ENCODE measurements at regions not wholly inside any gene's neighbourhood (a gene's known extent, or its start where the extent isn't known, plus 50 kb on each side); places are given as distances from the start of the nearest gene placed in this dataset.

DNA sequence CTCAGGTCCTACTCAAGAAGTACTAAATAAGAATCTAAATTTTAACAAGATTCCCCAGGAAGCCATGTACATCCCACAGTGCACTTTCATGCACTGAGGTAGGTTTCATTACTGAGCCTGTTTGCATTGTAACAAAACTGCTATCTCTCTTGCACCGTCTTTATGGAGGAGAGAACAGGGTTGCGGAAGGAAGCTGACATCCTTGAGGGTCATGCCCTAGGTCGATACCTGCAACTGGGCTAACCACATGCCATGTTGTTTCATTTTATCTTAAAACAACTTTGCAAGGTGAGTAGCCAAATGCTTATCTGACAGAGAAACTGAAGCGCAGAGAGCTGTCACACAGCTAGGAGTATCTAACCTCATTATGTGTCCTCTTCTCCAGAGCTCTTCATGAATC is 656.3 kb upstream of the TENM4 start:
- TF ChIP-seq, protein P1, sequence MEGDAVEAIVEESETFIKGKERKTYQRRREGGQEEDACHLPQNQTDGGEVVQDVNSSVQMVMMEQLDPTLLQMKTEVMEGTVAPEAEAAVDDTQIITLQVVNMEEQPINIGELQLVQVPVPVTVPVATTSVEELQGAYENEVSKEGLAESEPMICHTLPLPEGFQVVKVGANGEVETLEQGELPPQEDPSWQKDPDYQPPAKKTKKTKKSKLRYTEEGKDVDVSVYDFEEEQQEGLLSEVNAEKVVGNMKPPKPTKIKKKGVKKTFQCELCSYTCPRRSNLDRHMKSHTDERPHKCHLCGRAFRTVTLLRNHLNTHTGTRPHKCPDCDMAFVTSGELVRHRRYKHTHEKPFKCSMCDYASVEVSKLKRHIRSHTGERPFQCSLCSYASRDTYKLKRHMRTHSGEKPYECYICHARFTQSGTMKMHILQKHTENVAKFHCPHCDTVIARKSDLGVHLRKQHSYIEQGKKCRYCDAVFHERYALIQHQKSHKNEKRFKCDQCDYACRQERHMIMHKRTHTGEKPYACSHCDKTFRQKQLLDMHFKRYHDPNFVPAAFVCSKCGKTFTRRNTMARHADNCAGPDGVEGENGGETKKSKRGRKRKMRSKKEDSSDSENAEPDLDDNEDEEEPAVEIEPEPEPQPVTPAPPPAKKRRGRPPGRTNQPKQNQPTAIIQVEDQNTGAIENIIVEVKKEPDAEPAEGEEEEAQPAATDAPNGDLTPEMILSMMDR (IDR thresholded peaks at IDR 0.05): no peak
- peaks cover 5% of the 10 kb centered on the region for H3K27me3 Mint-ChIP-seq (ENCODE audit: low read depth, poor library complexity)
- no peaks in the 10 kb centered on the region for H3K9me3 Mint-ChIP-seq
- H3K27ac Mint-ChIP-seq: no peak overlapping the region
- peaks cover 5% of the 10 kb centered on the region for H3K4me1 Mint-ChIP-seq
- no peaks in the 10 kb centered on the region for H3K36me3 Mint-ChIP-seq (ENCODE audit: low read depth)
- no peak for DNase-seq
- no peak overlapping the region for H3K4me3 Mint-ChIP-seq

DNA sequence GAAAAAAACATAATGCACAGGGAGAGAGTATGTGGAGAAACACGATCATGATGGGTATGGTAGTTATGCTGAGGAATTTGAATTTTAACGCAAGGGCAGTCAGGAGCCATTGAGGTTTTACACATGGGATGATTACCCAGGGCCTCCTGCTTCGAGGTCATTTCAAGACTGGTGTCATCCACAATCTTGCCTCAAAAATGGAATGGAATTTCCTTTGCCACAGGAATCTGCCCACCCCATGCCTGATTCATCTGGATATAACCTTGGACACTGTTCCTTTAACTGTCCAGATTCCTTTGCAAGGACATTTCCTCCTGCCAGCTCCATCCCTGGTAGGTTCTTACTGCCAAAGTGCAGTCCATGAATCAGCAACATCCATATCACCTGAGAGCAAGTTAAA is 655.9 kb upstream of the TENM4 start:
- H3K4me3 Mint-ChIP-seq: no peak overlapping the region
- no peaks in the 10 kb centered on the region for H3K9me3 Mint-ChIP-seq
- no peaks in the 10 kb centered on the region for H3K36me3 Mint-ChIP-seq (ENCODE audit: low read depth)
- H3K27ac Mint-ChIP-seq: no peak overlapping the region
- peaks cover 5% of the 10 kb centered on the region for H3K27me3 Mint-ChIP-seq (ENCODE audit: low read depth, poor library complexity)
- TF ChIP-seq, protein P1 (IDR thresholded peaks at IDR 0.05): no peak
- DNase-seq: no peak
- peaks cover 5% of the 10 kb centered on the region for H3K4me1 Mint-ChIP-seq

DNA sequence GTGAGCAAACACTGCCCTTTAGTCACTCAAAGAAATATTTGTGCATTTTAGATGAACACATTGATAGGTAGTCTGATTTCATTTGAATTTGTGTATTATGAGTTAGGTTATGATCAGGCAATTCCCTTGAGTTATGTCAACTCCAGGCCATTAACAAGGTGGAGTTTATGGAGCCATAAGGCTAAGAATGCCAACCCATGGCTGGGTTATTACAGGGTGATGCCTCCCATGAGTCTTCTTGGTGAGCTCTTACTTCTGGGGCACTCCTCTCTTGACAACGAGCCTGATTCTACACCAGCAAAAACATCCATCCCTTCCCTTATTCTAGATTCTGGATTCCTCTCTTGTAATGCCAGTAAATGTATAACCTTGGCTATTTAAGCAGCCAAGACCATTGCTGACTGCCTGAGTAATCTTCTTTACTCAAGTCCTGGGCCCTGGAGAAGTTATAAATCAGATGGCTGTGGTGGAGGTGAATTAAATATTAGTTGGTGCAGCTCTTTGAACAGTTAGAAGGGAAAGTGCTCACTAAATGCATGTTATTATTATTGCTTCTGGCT is 645.7 kb upstream of the TENM4 start:
- Mint-ChIP-seq H3K4me1 (peaks cover 16% of the 10 kb centered on the region), H3K27me3 (ENCODE audit: low read depth, poor library complexity) (peaks cover 11% of the 10 kb centered on the region), H3K27ac (no peak overlapping the region), H3K4me3 (no peak overlapping the region), H3K9me3 (no peaks in the 10 kb centered on the region), H3K36me3 (ENCODE audit: low read depth) (no peaks in the 10 kb centered on the region)
- TF ChIP-seq, protein P1 (IDR thresholded peaks at IDR 0.05): no peak
- DNase-seq: no peak

DNA sequence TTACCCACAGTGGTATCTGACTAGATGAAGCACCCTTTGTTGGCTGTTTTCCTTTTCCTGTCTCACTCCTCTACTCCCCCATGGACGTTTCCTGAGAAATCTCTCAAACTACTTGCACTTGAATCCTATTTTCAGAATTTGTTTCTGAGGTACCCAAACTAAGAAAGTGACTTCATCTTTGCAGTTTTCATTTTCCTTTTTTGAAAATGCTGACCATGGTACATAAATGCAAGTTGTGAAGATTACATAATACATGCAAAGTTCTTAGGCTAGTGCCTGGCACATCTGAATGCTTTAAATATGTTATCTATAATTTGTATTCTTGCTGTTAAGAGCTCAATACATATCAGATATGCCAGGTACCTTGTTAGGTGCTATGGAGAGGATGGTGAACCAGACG is 644.7 kb upstream of the TENM4 start:
- Mint-ChIP-seq H3K27me3 (ENCODE audit: low read depth, poor library complexity) (peaks cover 11% of the 10 kb centered on the region), H3K36me3 (ENCODE audit: low read depth) (no peaks in the 10 kb centered on the region), H3K27ac (no peak overlapping the region), H3K9me3 (no peaks in the 10 kb centered on the region), H3K4me1 (peaks cover 16% of the 10 kb centered on the region), H3K4me3 (no peak overlapping the region)
- DNase-seq: no peak
- TF ChIP-seq, protein P1 (IDR thresholded peaks at IDR 0.05): no peak

DNA sequence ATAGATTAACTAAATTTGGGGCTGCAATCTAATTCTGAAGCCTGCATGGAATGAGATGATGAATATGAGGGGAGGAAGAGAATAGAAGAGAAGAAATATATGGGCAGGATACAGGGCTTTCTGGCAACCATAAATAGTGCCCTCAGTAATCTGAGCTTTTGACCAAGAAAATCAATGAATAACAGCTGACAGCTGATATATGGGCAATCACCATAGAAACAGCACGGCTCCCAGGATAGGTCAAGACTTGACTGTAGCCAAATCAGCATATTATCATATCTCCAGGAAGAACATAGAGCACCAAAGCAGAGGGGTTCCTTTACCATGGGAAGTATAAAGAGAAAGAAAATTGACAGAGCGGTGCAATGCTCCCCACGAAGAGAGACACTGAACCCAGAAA is 643.8 kb upstream of the TENM4 start:
- TF ChIP-seq, protein P1 (IDR thresholded peaks at IDR 0.05): no peak
- Mint-ChIP-seq H3K27me3 (ENCODE audit: low read depth, poor library complexity) (peaks cover 11% of the 10 kb centered on the region), H3K27ac (no peak overlapping the region), H3K36me3 (ENCODE audit: low read depth) (no peaks in the 10 kb centered on the region), H3K4me3 (no peak overlapping the region), H3K4me1 (peaks cover 16% of the 10 kb centered on the region), H3K9me3 (no peaks in the 10 kb centered on the region)
- DNase-seq: no peak

- Mint-ChIP-seq H3K4me1 (peaks cover 16% of the 10 kb centered on the region), H3K27ac (no peak overlapping the region), H3K36me3 (ENCODE audit: low read depth) (no peaks in the 10 kb centered on the region), H3K27me3 (ENCODE audit: low read depth, poor library complexity) (peaks cover 8% of the 10 kb centered on the region), H3K9me3 (no peaks in the 10 kb centered on the region), H3K4me3 (no peak overlapping the region)
- no peak for DNase-seq
- TF ChIP-seq, protein P1 (IDR thresholded peaks at IDR 0.05): no peak
Observed at GRCh38 chr11:80083531-80083951, 642.7 kb upstream of the TENM4 start.

All from nephron progenitor cell (in vitro differentiated cells).